CD4-positive, alpha-beta memory T cell (primary cell): ENCODE measurements at regions not wholly inside any gene's neighbourhood (a gene's known extent, or its start where the extent isn't known, plus 50 kb on each side); places are given as distances from the start of the nearest gene placed in this dataset.
A peak's percentile ranks its signal among the peaks of the same experiment; 100 is the strongest.

Experiments used
- CTCF ChIA-PET: fragments of 350-600 bp; sonication (Branson Sonifier 250); formaldehyde crosslinking; loops from one replicate; lab custom pipeline; 2021; ENCODE audit warnings: inconsistent platforms; ENCODE audit not compliant: partially characterized antibody; lab: Charles Lee
- POLR2A ChIA-PET: fragments of 350-600 bp; sonication (Branson Sonifier 250); formaldehyde crosslinking; loops from one replicate; lab custom pipeline; 2021; ENCODE audit not compliant: partially characterized antibody; lab: Charles Lee
- DNase-seq, 5 donors: peaks; one replicate each; pipeline versions ENCODE4 v3.0.0 to v3.0.0-alpha.2; 2020 to 2022; ENCODE audit warnings: mixed read lengths in 1 of 5
- H3K27ac ChIP-seq: one replicate; pipeline ENCODE4 v1.7.0; 2013; ENCODE audit warnings: low read depth, low read length
- H3K27me3 ChIP-seq: 2 replicates; pipeline ENCODE4 v1.7.0; 2013; ENCODE audit warnings: mild to moderate bottlenecking, low read length, moderate library complexity; ENCODE audit not compliant: insufficient read depth
- H3K36me3 ChIP-seq: 2 replicates; pipeline ENCODE4 v1.7.0; 2013; ENCODE audit warnings: mild to moderate bottlenecking, low read length, moderate library complexity; ENCODE audit not compliant: insufficient read depth
- H3K4me1 ChIP-seq: 2 replicates; pipeline ENCODE4 v1.7.0; 2013; ENCODE audit warnings: mild to moderate bottlenecking, low read length, moderate library complexity; ENCODE audit not compliant: insufficient read depth
- H3K4me3 ChIP-seq, 2 donors: one replicate each; pipeline ENCODE4 v1.7.0; 2013; ENCODE audit warnings: low read length in 2 of 2, mild to moderate bottlenecking in 1 of 2
- H3K9me3 ChIP-seq, 2 donors: one replicate each; pipeline ENCODE4 v1.7.0; 2013; ENCODE audit warnings: low read length in 2 of 2, control low read depth in 1 of 2; ENCODE audit not compliant: control insufficient read depth in 1 of 2
- H3K27ac Mint-ChIP-seq, 7 donors: one replicate each; pipeline ENCODE4 v1.8.0; 2020 to 2021; ENCODE audit warnings: mixed read lengths in 7 of 7, mild to moderate bottlenecking in 6 of 7, inconsistent platforms in 3 of 7, moderate library complexity in 3 of 7
- H3K27me3 Mint-ChIP-seq, 2 donors: one replicate each; pipeline ENCODE4 v1.8.0; 2020 to 2021; ENCODE audit warnings: mixed read lengths in 2 of 2
- H3K36me3 Mint-ChIP-seq, 2 donors: one replicate each; pipeline ENCODE4 v1.8.0; 2020 to 2021; ENCODE audit warnings: mixed read lengths in 2 of 2, inconsistent platforms in 1 of 2, mild to moderate bottlenecking in 1 of 2
- H3K4me1 Mint-ChIP-seq, 4 donors: one replicate each; pipeline ENCODE4 v1.8.0; 2020 to 2021; ENCODE audit warnings: mixed read lengths in 4 of 4, mild to moderate bottlenecking in 1 of 4
- H3K4me3 Mint-ChIP-seq, 8 donors: one replicate each; pipeline ENCODE4 v1.8.0; 2020 to 2021; ENCODE audit warnings: mixed read lengths in 8 of 8, mild to moderate bottlenecking in 7 of 8, moderate library complexity in 6 of 8, inconsistent platforms in 3 of 8
- H3K9me3 Mint-ChIP-seq, 8 donors: one replicate each; pipeline ENCODE4 v1.8.0; 2020 to 2021; ENCODE audit warnings: mixed read lengths in 8 of 8, mild to moderate bottlenecking in 5 of 8, inconsistent platforms in 3 of 8, moderate library complexity in 1 of 8
- intact Hi-C: fragments of 100-400 bp; cut with micrococcal nuclease; formaldehyde crosslinking; loops from one replicate; pipeline ENCODE4 v1.15.1; 2023

DNA sequence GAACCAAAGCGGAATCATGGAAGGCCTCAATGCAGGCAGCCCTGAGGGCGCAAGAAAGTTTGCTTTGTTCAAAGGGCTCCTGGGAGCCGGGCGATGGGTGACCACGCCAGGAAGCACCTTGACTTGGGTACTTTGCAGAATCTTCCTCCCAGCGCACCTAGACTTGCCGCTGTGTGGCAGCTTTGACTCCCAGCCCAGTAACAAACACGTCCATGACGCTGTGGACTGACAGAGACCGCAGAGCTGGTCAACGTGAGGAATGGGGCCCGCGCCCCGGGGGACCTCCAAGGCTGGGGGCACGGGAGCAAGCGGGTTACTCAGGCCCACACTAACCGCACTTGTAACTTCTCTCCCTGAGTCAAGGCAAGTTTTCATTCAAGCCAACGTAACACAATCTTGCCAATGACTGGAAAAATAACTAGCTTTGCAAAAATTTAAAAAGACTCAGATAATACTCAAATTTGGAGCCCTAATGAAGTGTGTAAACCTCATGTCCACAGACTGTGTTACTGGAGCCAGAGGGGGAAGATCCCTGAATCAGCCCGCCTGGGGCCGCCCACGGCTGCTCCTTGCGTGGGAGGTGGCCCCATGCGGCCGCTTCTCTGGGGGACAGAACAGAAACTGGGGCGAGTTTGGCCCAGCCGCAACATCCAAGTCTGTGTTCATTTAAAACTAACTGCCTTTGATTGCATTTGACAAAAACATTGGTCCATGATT, 130.8 kb downstream of the DNAJB6 start:
- no peaks in the 10 kb centered on the region for H3K27me3 Mint-ChIP-seq
- CTCF ChIA-PET, result interaction anchor here (1.0 to 1.8 kb wide), 3 partner anchors 12 to 145 kb away, joined by 3 to 5 read pairs (median 4); no protein-coding TSS in a partner anchor
- H3K4me3 Mint-ChIP-seq, result no peak overlapping the region
- POLR2A ChIA-PET, result interaction anchor here (1.3 kb wide), 1 partner anchor 10 kb away, joined by 4 read pairs; no protein-coding TSS in a partner anchor
- H3K4me1 Mint-ChIP-seq, result peaks cover 18 to 27% (median 22%) of the 10 kb centered on the region in 4 donors
- peaks cover 0 to 7% (median 5%) of the 10 kb centered on the region in 8 donors for H3K9me3 Mint-ChIP-seq
- H3K27ac ChIP-seq, result no peak overlapping the region
- no peaks in the 10 kb centered on the region for H3K9me3 ChIP-seq
- no peaks in the 10 kb centered on the region for H3K36me3 ChIP-seq
- H3K27me3 ChIP-seq, result no peaks in the 10 kb centered on the region
- no peak overlapping the region for H3K4me3 ChIP-seq
- peak overlapping the region in 1 of 7 donors; percentile 59 for H3K27ac Mint-ChIP-seq
- H3K36me3 Mint-ChIP-seq, result peaks cover 1 to 2% of the 10 kb centered on the region in 2 donors
- intact Hi-C loops, result no loop called here
- peaks cover 21% of the 10 kb centered on the region for H3K4me1 ChIP-seq
- no peak for DNase-seq

DNA sequence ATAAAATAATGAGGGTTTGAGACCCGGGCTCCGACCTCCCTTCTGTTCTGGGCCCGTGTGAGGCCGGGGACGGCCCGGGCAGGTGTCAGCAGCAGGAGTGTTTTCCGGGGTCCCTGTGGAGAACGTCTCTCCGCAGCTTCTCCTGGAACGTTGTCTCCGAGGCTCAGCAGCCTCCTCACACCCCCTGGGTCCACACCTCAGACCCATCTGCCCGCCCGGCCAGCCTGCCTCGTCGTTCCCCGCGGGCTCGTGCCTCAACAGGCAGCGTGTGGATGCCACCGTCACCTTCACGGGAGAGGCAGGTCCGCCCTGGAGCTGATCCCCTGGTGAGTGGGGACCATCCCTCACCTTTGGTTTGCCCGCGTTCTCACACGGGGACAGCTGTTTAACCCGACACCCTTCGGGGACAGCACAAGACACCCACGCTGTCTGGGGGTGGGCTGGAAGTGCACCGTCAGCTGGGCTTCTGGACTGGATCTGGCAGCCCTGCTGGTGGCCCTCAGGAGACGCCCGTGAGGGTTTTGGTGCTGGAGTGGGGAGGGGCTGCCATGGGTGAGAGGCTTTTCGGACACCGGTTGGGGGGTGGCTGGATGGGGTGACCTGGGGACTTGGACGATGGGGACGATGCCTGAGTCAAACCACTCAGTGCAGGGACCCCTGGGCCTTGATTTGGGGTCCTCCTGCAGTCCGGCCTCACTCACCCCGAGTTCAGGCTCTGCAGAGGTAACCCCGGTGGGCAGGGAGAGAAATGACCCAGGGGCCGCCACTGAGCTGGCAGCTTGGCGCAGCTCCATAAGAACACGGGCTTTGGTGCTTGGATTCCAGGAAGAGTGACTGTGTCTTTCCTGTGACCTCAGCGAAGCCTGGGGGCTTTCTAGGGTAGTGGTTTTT, 131.7 kb downstream of the DNAJB6 start:
- Mint-ChIP-seq H3K27me3 (no peaks in the 10 kb centered on the region), H3K27ac (peak overlapping the region in 1 of 7 donors; percentile 59), H3K36me3 (peaks cover 6 to 7% of the 10 kb centered on the region in 2 donors), H3K4me1 (peaks cover 22 to 31% (median 26%) of the 10 kb centered on the region in 4 donors), H3K4me3 (no peak overlapping the region), H3K9me3 (peaks cover 0 to 15% (median 13%) of the 10 kb centered on the region in 8 donors)
- Histone ChIP-seq H3K36me3 (no peaks in the 10 kb centered on the region), H3K9me3 (peaks cover 2 to 5% of the 10 kb centered on the region in 2 donors), H3K4me1 (peaks cover 29% of the 10 kb centered on the region), H3K4me3 (no peak overlapping the region), H3K27me3 (no peaks in the 10 kb centered on the region), H3K27ac (no peak overlapping the region)
- ChIA-PET CTCF (interaction anchor here (0.9 to 1.8 kb wide), 4 partner anchors 11 to 192 kb away, joined by 3 to 5 read pairs (median 4); no protein-coding TSS in a partner anchor), POLR2A (interaction anchor here (1.3 kb wide), 1 partner anchor 9 kb away, joined by 4 read pairs; no protein-coding TSS in a partner anchor)
- intact Hi-C loops, result no loop called here
- no peak for DNase-seq

DNA sequence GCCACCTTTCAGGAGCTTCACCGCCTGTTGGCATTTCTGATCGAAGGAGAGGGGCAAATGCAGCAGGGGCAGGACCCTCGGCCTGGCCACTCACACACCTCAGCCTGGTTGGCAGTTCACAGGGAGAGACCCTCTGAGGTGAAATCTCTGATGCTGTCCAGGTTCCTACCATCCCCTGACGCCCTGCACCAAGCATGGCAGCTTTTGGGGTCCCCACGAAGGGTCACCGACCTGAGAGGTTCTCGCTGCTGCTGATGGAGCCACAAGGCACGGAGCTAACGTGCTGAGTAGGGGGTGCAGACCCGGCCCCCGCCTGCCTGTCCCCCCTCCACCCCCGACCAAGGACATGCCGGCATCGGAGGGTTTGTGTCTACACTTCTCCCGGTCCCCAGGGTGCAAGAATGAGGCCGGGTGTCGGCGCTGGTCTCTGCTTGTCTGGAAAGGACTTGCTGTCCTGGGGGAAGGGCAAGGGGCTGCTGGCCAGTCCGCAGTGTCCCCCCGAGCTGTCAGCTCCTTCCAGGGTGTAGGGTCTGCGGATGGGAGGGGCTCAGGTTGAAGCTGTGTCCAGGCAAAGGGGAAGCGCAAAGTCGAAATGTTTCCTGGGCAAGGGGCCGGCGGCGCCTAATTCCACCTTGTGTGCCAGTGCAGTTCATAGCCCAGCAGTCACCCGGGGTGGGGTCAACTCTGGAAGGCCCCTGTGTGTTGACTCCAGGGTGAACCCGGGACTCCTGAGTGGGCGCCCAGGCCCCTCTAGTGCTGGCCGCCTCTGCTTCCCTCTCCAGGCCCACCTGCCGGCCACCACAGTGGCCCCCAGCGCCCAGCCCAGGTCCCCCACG, 132.6 kb downstream of the DNAJB6 start:
- H3K4me1 ChIP-seq, result peaks cover 38% of the 10 kb centered on the region
- no peak overlapping the region for H3K4me3 ChIP-seq
- H3K36me3 Mint-ChIP-seq, result peaks cover 6 to 7% of the 10 kb centered on the region in 2 donors
- H3K27ac ChIP-seq, result no peak overlapping the region
- H3K27ac Mint-ChIP-seq, result peak overlapping the region in 1 of 7 donors; percentile 37
- intact Hi-C loops, result loop anchor here (2.0 to 5.0 kb wide), 4 partner anchors 21 to 158 kb away; no protein-coding TSS in a partner anchor
- POLR2A ChIA-PET, result interaction anchor here (0.7 kb wide), 1 partner anchor 8 kb away, joined by 3 read pairs; no protein-coding TSS in a partner anchor
- CTCF ChIA-PET, result interaction anchor here (0.9 to 1.8 kb wide), 2 partner anchors 143 to 191 kb away, joined by 3 to 5 read pairs; no protein-coding TSS in a partner anchor
- DNase-seq, result no peak
- peaks cover 23 to 37% (median 28%) of the 10 kb centered on the region in 4 donors for H3K4me1 Mint-ChIP-seq
- H3K9me3 ChIP-seq, result peaks cover 5 to 7% of the 10 kb centered on the region in 2 donors
- peaks cover 0 to 21% (median 17%) of the 10 kb centered on the region in 8 donors for H3K9me3 Mint-ChIP-seq
- H3K27me3 ChIP-seq, result no peaks in the 10 kb centered on the region
- H3K36me3 ChIP-seq, result no peaks in the 10 kb centered on the region
- no peak overlapping the region for H3K4me3 Mint-ChIP-seq
- H3K27me3 Mint-ChIP-seq, result no peaks in the 10 kb centered on the region

DNA sequence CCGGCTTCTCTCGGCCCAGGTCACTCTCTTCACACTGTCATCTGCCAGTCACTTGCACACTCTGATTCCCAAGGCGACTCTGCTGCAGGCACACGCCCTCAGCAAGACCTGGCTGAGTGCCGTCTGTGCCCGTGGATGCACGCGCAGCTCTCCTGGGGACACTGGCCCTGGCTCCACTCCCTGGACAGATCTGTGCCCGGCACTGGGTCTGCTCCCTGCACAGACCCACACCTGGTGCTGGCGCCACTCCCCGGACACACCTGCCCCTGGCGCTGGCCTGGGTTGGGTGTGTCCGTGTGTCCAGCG, 133.2 kb downstream of the DNAJB6 start:
- H3K27ac ChIP-seq, result no peak overlapping the region
- peaks cover 5 to 7% of the 10 kb centered on the region in 2 donors for H3K9me3 ChIP-seq
- DNase-seq, result no peak
- no peaks in the 10 kb centered on the region for H3K36me3 ChIP-seq
- CTCF ChIA-PET, result no interaction called here
- no peaks in the 10 kb centered on the region for H3K27me3 Mint-ChIP-seq
- peaks cover 38% of the 10 kb centered on the region for H3K4me1 ChIP-seq
- POLR2A ChIA-PET, result interaction anchor here (1.8 to 3.1 kb wide), 2 partner anchors 10 to 39 kb away, joined by 6 to 15 read pairs; no protein-coding TSS in a partner anchor
- intact Hi-C loops, result loop anchor here (2.0 to 5.0 kb wide), 4 partner anchors 21 to 157 kb away; no protein-coding TSS in a partner anchor
- peaks cover 23 to 42% (median 31%) of the 10 kb centered on the region in 4 donors for H3K4me1 Mint-ChIP-seq
- no peak overlapping the region for H3K4me3 Mint-ChIP-seq
- H3K36me3 Mint-ChIP-seq, result peaks cover 6 to 11% of the 10 kb centered on the region in 2 donors
- H3K9me3 Mint-ChIP-seq, result peaks cover 0 to 26% (median 22%) of the 10 kb centered on the region in 8 donors
- no peaks in the 10 kb centered on the region for H3K27me3 ChIP-seq
- no peak overlapping the region for H3K27ac Mint-ChIP-seq
- H3K4me3 ChIP-seq, result no peak overlapping the region

DNA sequence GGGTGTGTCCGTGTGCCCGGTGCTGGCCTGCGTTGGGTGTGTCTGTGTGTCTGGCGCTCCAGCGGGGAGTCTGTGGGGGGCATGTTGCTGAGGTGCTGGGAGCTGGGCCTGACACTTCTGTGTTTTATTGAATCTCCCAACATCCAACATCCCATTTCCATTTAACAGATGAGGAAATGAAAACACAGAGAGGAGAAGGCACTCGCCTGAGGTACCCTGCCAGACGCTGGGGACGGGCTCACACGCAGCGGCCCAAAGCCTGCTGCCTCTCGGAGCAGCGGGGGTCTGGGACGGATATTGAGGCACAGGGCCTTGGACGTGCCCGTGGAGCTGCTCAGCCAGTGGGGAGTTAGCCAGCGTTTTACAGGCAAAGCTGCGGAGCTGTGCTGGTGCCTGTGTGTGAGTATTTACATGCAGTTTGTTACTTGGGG, 133.9 kb downstream of the DNAJB6 start:
- Histone ChIP-seq H3K4me3 (no peak overlapping the region), H3K9me3 (peaks cover 5 to 7% of the 10 kb centered on the region in 2 donors), H3K27me3 (no peaks in the 10 kb centered on the region), H3K27ac (no peak overlapping the region), H3K4me1 (peaks cover 38% of the 10 kb centered on the region), H3K36me3 (no peaks in the 10 kb centered on the region)
- DNase-seq, result no peak
- intact Hi-C loops, result loop anchor here (2.0 to 5.0 kb wide), 4 partner anchors 20 to 157 kb away; no protein-coding TSS in a partner anchor
- H3K4me1 Mint-ChIP-seq, result peaks cover 23 to 48% (median 34%) of the 10 kb centered on the region in 4 donors
- POLR2A ChIA-PET, result interaction anchor here (0.9 to 3.5 kb wide), 17 partner anchors 8 to 189 kb away, joined by 3 to 57 read pairs (median 8); no protein-coding TSS in a partner anchor
- peak overlapping the region; percentile 72 to 94 (median 89) for H3K27ac Mint-ChIP-seq
- H3K36me3 Mint-ChIP-seq, result peaks cover 6 to 12% of the 10 kb centered on the region in 2 donors
- CTCF ChIA-PET, result interaction anchor here (1.0 to 1.6 kb wide), 5 partner anchors 15 to 52 kb away, joined by 3 to 6 read pairs (median 4); no protein-coding TSS in a partner anchor
- H3K27me3 Mint-ChIP-seq, result no peaks in the 10 kb centered on the region
- peak overlapping the region in 7 of 8 donors; percentile 53 to 86 (median 69) for H3K4me3 Mint-ChIP-seq
- H3K9me3 Mint-ChIP-seq, result peaks cover 0 to 28% (median 24%) of the 10 kb centered on the region in 8 donors
